HEK293T (cell line): ENCODE measurements at regions not wholly inside any gene's neighbourhood (a gene's known extent, or its start where the extent isn't known, plus 50 kb on each side); places are given as distances from the start of the nearest gene placed in this dataset.

Experiments
- CTCF ChIA-PET: fragments of 350-600 bp; formaldehyde crosslinking; extraction: SDS; loops from one replicate; lab custom pipeline; 2021; ENCODE audit warnings: antibody characterized with exemption, inconsistent platforms; lab: Yijun Ruan, JAX
- POLR2A ChIA-PET: fragments of 350-600 bp; formaldehyde crosslinking; extraction: SDS; loops from one replicate; lab custom pipeline; 2020; ENCODE audit warnings: antibody characterized with exemption, inconsistent platforms; lab: Yijun Ruan, JAX
- DNase-seq: peaks from one replicate; pipeline ENCODE4 v3.0.0; 2012; ENCODE audit warnings: mixed read lengths; ENCODE audit errors: extremely low spot score
- ARNT ChIP-seq: fragments of 450-650 bp; IDR thresholded peaks from 2 replicates; pipeline ENCODE4 v1.6.1; 2017; ENCODE audit warnings: mild to moderate bottlenecking
- BHLHE40 ChIP-seq: fragments of 450-650 bp; IDR thresholded peaks from 2 replicates; pipeline ENCODE4 v1.6.1; 2016; ENCODE audit warnings: mild to moderate bottlenecking, moderate library complexity, borderline replicate concordance
- CTBP1 ChIP-seq: fragments of 450-650 bp; IDR thresholded peaks from 2 replicates; pipeline ENCODE4 v1.6.1; 2016; ENCODE audit warnings: borderline replicate concordance
- ELF4 ChIP-seq: fragments of 450-650 bp; IDR thresholded peaks from 2 replicates; pipeline ENCODE4 v1.6.1; 2017; ENCODE audit warnings: antibody characterized with exemption
- FOXA1 ChIP-seq: fragments of 450-650 bp; IDR thresholded peaks from 2 replicates; pipeline ENCODE4 v1.6.1; 2016; ENCODE audit warnings: mild to moderate bottlenecking
- FOXK2 ChIP-seq: fragments of 450-650 bp; IDR thresholded peaks from 2 replicates; pipeline ENCODE4 v1.6.1; 2016; ENCODE audit warnings: mild to moderate bottlenecking
- FOXM1 ChIP-seq: fragments of 450-650 bp; IDR thresholded peaks from 2 replicates; pipeline ENCODE4 v1.6.1; 2017; ENCODE audit warnings: mild to moderate bottlenecking, borderline replicate concordance
- HDGF ChIP-seq: fragments of 450-650 bp; IDR thresholded peaks from 2 replicates; pipeline ENCODE4 v1.6.1; 2017; ENCODE audit warnings: antibody characterized with exemption, borderline replicate concordance
- L3MBTL2 ChIP-seq: fragments of 450-650 bp; conservative IDR thresholded peaks from 2 replicates; pipeline ENCODE4 v1.6.1; 2016; ENCODE audit warnings: mild to moderate bottlenecking
- LEF1 ChIP-seq: fragments of 450-650 bp; IDR thresholded peaks from 2 replicates; pipeline ENCODE4 v1.6.1; 2017; ENCODE audit warnings: mild to moderate bottlenecking, borderline replicate concordance
- NFRKB ChIP-seq: fragments of 450-650 bp; IDR thresholded peaks from 2 replicates; pipeline ENCODE4 v1.6.1; 2016; ENCODE audit warnings: mild to moderate bottlenecking, moderate library complexity
- PKNOX1 ChIP-seq: fragments of 450-650 bp; IDR thresholded peaks from 2 replicates; pipeline ENCODE4 v1.6.1; 2016
- SP1 ChIP-seq: fragments of 450-650 bp; IDR thresholded peaks from 2 replicates; pipeline ENCODE4 v1.6.1; 2017
- SUZ12 ChIP-seq: fragments of 450-650 bp; IDR thresholded peaks from 2 replicates; pipeline ENCODE4 v1.6.1; 2016; ENCODE audit warnings: mild to moderate bottlenecking
- TARDBP ChIP-seq: fragments of 450-650 bp; IDR thresholded peaks from 2 replicates; pipeline ENCODE4 v1.6.1; 2016
- ZNF384 ChIP-seq: fragments of 450-650 bp; IDR thresholded peaks from 2 replicates; pipeline ENCODE4 v1.6.1; 2016

GRCh38 chr11:87740968-87741367, 434.3 kb downstream of the RAB38 start:
- CTCF ChIA-PET: no interaction called here

GRCh38 chr11:87740451-87740850, 434.8 kb downstream of the RAB38 start:
- ChIA-PET CTCF (no interaction called here), POLR2A (no interaction called here)
- no peak for DNase-seq
- TF ChIP-seq L3MBTL2: no peak
- no peak for TF ChIP-seq SP1
- no peak for TF ChIP-seq CTBP1
- TF ChIP-seq FOXK2: no peak
- no peak for TF ChIP-seq HDGF
- no peak for TF ChIP-seq TARDBP
- no peak for TF ChIP-seq FOXA1
- no peak for TF ChIP-seq ARNT
- TF ChIP-seq ELF4: no peak
- TF ChIP-seq FOXM1: no peak
- no peak for TF ChIP-seq LEF1
- no peak for TF ChIP-seq ZNF384
- TF ChIP-seq PKNOX1: no peak
- TF ChIP-seq BHLHE40: no peak

More at GRCh38 chr11:87740968-87741367, 434.3 kb downstream of the RAB38 start:
- TF ChIP-seq NFRKB: no peak
- no peak for TF ChIP-seq ELF4
- no peak for TF ChIP-seq SP1
- TF ChIP-seq HDGF: no peak
- TF ChIP-seq BHLHE40: no peak
- no peak for DNase-seq
- POLR2A ChIA-PET: no interaction called here

GRCh38 chr11:87739766-87740165, 435.5 kb downstream of the RAB38 start:
- TF ChIP-seq PKNOX1 (no peak), HDGF (no peak), ELF4 (no peak), FOXK2 (no peak), CTBP1 (no peak), BHLHE40 (no peak), LEF1 (no peak), ARNT (no peak), TARDBP (no peak)
- no peak for DNase-seq
- POLR2A ChIA-PET: no interaction called here
- CTCF ChIA-PET: no interaction called here

GRCh38 chr11:87739261-87739660, 436.0 kb downstream of the RAB38 start:
- CTCF ChIA-PET: no interaction called here
- TF ChIP-seq CTBP1 (no peak), SP1 (no peak), ELF4 (no peak), FOXK2 (no peak), NFRKB (no peak), HDGF (no peak), BHLHE40 (no peak), ZNF384 (no peak), PKNOX1 (no peak), ARNT (no peak), TARDBP (no peak)
- POLR2A ChIA-PET: no interaction called here
- no peak for DNase-seq

- CTCF ChIA-PET: no interaction called here
- TF ChIP-seq NFRKB (no peak), HDGF (no peak), SUZ12 (no peak), ZNF384 (no peak), L3MBTL2 (no peak), TARDBP (no peak), BHLHE40 (no peak), ARNT (no peak), FOXK2 (no peak), SP1 (no peak), PKNOX1 (no peak), FOXA1 (no peak), FOXM1 (no peak), CTBP1 (no peak), LEF1 (no peak), ELF4 (no peak)
- DNase-seq: no peak
- POLR2A ChIA-PET: no interaction called here
Observed at GRCh38 chr11:87736928-87737327, 438.3 kb downstream of the RAB38 start.

GRCh38 chr11:87726506-87726905, 448.7 kb downstream of the RAB38 start:
- DNase-seq: no peak
- ChIA-PET CTCF (no interaction called here), POLR2A (no interaction called here)
- TF ChIP-seq ELF4: no peak
- TF ChIP-seq ARNT: no peak
- TF ChIP-seq HDGF: no peak
- TF ChIP-seq TARDBP: no peak
- no peak for TF ChIP-seq CTBP1
- TF ChIP-seq PKNOX1: no peak
- no peak for TF ChIP-seq FOXA1
- TF ChIP-seq ZNF384: no peak
- no peak for TF ChIP-seq BHLHE40
- no peak for TF ChIP-seq LEF1
- TF ChIP-seq FOXM1: no peak
- no peak for TF ChIP-seq NFRKB
- TF ChIP-seq FOXK2: no peak
- TF ChIP-seq SUZ12: no peak
- no peak for TF ChIP-seq SP1
- TF ChIP-seq L3MBTL2: no peak
